GM19438 (cell line): ENCODE measurements at regions not wholly inside any gene's neighbourhood (a gene's known extent, or its start where the extent isn't known, plus 50 kb on each side); places are given as distances from the start of the nearest gene placed in this dataset.

Experiments
- ATAC-seq: cut with Tn5 transposase; IDR thresholded peaks from one replicate; pipeline ENCODE4 v1.9.1; 2021; ENCODE audit warnings: low read depth; ENCODE audit not compliant: unreplicated experiment

DNA sequence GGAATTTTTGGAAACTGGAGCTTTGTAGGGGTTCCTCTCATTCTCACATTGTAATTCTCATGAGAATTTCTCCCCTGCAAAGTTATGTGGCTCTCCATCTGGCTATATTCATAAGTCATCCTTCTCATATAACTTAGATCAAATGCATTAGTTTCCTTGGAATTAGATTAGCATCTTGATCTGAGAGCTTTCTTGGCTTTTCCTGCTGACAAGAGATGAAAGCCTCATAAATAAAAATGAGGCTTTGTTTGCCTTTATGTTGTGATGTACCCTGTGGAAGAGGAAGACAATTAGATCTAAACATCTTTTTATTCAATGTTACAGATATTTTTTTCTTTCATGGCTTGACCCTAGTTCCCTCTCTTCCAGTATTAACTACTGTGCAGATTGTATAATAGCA, 165.4 kb upstream of the ZPLD1 start:
- ATAC-seq, result no peak

DNA sequence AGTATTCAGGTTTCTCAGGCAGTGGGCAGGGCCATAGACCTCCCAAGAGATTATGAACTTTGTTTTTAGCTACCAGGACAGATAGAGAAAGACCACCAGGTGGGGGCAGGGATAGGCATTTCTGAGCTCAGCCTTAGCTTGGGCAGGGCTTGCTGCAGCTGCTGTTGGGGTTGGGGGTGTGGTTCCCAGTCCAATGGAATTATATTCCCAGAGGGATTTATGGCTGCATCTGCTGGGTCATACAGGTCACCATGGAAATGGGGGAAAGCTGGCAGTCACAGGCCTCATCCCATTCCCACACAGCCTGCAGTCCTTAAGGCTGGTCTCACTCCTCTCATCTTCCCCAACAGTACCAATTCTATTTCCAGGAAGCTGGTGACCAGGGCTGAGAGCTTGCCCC, 144.6 kb upstream of the ZPLD1 start:
- no peak for ATAC-seq

DNA sequence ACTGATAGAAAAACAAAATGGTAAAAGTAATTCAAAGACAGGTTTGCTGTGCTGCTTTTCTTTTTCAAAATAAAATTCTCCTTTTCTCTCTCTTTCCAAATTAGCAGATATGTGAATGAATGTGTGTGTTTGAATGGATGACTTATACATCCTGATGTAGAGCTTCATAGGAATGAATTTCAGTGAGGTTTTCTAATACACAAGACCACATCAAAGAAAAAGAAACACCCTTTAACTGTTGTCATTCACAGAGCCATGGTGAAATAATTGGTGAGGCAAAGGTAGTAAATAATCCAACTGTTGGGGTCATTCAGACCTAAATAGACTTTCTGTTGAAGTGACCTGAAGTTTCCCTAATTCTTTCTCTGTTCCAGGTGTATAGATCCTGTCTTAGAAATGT, 139.1 kb upstream of the ZPLD1 start:
- ATAC-seq, result no peak

DNA sequence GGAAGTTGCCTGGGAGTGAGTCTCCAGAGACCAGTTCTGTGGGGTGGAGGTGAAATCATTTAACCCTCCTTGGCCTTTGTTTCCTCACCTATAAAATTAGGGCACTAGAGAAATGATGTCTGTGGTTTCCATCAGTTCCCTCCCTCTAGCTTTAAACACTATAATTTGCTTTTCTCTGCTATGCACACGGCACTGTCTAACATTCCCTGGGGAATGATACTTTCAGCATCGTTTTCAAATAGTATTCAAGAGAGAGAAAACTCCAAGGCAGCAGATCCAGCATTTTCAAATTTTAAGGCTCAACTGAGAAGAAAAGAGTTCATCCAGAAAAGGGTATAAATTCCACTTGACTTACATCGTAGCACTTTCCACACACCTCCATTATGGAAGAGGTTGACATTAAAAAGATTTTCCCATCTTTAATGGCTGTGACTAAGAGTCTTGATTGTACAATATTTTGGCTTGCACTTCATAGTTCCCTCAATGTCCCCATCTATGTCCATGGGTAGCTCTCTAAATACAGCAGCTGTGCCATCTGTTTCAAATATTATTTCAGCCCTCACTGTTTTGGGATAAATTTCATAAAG, 137.7 kb upstream of the ZPLD1 start:
- no peak for ATAC-seq

DNA sequence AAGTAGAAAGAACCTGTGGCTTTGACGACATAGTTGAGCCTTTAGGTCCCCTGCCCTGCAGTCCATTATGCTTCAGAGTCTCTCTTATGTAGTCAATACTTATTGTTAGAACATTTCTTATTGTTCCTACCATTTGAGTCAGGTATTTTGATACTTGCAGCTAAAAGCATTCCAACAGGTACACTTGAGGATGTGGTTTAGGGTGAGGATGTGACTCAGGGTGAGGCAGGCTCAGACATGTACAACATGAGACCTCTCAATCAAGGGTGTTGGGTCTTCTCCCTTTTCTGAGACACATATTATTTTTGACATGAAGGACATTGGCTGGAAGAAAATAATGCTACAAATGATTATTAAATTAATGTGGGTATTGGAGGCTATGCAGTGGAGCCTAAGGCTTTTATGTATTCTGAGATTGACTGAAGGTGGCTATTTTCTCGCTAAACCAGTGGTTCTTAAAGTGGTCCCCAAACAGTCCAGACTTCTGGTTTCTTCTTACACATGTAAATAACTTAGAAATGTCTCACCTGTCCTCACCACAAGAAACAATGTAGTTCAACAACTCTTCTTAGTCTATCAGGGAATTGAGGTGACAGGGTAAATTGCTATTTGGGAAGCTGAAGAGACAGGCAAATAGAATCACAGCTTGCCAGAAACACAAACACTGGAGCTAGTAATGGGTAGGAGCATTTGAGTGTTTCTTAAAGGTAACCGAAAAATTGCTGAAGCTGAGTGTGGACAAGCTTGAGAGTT, 135.5 kb upstream of the ZPLD1 start:
- ATAC-seq, result no peak

DNA sequence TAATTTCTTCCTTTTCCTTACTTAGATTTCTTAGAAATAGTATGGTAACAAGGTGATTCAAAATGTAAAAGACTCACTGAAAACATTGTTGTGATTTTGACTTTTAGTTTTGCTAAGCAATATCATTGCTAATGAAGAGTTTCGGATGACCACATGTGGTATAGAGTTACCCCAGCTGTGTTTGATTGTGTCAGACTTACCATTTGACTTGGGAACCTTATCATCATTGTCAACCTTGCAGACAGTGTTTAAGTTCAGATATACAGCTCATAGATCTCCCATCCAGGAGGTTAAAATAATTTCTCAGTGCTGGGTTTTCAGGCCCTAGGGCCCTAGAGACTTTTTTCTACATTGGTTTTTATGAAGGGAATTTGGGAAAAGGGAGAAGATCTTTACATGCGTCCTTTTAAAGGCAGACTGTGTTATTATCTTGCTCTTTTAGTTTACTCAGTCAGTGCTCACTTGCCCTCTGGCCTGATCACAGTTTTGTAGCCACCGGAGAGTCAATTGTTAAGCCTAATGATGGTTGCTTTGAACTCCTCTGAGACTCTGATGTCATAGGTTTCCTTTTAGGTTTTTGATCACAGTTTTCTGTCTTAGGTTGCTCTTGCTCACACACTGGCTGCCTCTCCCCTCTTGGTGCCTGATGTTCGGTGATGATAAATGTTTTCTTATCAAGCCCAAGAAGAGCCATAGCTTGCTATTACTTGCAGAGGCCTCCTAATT, 133.5 kb upstream of the ZPLD1 start:
- no peak for ATAC-seq

DNA sequence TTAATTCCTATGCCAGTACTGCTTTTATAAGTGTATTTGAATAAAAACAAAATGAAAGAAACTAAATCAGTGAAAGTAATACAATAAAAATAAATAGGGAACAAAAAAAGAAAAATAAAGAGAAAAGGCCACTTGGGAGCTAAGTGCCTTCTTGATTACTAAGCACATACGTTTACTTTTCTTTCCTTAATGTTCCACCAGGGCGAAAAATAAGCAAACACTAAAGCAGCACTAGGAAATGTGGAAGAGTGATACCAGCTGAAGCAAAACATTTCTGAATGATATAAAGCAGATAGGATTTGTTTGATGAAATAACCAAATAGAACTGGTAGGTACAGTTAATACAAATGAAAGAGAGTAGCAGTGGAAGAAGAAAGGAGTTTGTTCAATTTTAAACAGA, 132.8 kb upstream of the ZPLD1 start:
- no peak for ATAC-seq

DNA sequence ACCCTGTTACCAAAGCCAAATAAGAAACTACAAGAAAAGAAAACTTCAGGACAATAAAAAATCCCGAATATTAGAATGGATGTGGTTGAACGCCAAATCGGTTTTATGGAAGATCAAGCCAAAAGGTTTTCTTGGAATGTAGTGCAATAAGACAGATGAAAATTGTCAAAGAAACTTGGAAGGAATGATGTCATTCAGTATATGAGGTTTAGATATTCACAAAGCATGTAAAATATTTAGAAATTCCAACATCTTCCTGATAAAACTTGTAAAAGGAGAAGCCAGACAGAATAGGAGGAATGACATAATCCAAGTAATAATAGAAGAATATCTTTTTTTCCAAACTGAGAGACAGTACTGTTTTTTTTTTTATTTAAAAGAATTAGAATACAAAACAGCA, 130.3 kb upstream of the ZPLD1 start:
- ATAC-seq, result no peak

DNA sequence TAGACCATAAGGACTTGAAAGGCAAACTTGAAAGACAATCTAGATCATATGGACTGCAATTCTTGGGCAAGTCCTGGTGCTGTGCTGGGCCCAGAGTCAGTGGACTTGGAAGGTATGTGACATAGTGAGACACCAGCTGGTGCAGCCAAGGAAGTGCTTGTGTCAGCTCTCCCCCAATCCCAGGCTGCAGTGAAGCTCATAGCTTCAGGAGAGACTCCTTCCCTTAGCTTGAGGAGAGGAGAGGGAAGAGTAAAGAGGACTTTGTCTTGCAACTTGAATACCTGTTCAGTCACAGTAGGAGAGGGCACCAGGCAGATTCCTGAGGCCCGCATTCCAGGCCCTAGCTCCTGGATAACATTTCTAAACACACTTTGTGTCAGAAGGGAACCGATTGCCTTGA, 127.4 kb upstream of the ZPLD1 start:
- no peak for ATAC-seq

DNA sequence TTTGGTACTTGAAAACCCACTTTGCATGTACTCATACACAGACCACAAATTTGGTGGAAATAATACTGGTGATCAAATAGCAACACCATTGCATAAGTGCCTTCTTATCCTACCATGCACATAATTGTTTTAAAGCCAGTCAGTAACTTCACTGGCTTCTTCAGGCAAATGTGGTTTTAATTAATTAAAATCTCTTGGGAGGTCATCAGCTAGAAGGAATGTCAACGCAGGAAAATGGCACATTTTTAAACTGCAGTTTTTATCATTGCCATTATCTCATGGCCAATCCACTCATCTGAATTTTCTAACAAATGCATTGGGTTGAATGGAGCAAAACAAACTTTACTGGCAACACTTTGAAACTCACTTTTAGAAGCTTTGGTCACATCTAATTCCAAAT, 105.7 kb upstream of the ZPLD1 start:
- ATAC-seq, result no peak

DNA sequence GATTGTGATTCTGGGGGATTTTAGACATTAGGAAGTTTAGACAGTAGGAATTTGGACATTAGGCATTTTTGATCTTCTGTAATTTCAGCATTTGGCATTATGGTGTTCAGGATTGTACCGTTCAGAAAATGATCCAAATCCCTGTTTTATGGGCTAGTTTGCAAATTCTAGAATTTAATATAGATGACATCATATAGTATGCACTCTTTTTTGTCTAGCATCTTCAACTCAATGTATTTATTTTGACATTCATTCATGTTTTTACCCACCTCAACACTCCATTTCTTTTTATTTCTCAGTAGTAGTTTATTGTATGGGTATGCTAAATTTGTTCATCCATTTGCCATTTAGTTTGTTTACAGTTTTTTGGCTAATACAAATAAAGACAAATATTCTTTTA, 105.3 kb upstream of the ZPLD1 start:
- ATAC-seq, result no peak

DNA sequence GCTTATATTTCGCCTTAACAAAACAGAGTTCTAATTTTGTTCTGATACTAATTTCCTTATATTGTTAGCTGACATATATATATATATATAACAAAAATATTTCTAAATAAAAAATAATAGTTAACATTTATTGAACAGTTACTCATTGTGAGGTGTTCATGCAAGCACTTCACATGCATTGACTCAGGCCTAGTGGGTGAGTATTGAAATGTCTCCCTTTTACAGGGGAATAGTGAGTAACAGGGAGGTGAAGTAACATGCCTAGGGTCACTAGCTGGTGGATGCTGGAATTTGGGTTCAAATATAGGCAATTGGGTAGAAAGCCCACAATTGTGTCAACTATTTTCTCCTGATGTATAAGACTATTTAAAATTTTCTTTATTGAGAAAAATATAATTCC, 102.6 kb upstream of the ZPLD1 start:
- no peak for ATAC-seq

DNA sequence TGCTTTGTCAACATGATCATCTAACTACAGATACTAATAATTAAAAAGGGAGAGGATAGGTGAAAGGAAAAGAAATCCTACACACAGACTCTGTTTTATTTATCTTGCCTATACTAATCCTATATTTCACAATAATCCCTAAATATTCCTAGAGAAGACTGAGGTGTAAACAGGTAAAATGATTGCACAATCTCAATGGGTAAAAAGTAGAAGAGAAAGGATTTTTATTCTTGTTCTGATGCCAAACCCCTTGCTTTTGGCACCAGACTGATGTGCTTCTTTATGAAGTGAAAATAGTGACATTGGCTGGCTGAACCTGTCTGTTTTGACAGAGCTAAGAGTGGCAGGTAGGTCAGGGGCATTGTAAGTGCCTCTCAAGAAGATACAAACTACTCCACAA, 101.9 kb upstream of the ZPLD1 start:
- ATAC-seq, result no peak

DNA sequence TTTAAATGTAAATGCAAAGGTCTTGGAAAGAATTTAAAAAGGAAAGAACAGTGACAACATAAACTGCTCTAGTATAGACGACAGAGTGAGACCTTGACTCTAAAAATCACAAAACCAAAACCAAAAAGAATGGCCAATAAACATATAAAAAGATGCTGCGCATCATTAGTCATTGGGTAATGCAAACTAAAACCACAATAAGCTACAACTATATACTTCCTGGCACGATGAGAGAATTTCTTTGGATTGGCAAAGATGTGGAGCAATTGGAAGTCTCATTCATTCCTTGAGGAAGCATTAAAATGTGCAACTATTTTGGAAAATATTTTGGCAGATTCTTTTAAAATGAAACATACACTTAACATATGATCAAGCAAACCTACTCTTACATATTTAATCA, 98.7 kb upstream of the ZPLD1 start:
- no peak for ATAC-seq

DNA sequence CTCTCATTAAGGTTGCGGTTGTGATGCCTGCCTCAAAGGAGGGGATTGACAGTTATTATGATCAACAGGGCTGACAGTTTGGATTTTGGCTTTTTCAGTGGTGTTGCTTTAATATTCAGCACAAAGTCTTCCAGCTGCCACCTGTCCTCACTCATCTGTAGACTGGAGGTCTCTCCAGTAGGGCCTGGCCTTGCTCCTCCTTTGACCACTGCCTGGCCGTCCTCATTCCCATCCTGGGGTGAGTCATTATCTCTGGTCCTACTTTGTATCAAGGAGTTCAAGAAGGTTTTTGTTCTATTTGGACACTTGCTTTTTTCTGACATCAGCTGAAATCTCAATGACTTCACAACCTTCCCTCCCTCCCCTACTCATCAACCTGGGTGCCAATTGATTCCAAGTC, 95.1 kb upstream of the ZPLD1 start:
- ATAC-seq, result no peak

DNA sequence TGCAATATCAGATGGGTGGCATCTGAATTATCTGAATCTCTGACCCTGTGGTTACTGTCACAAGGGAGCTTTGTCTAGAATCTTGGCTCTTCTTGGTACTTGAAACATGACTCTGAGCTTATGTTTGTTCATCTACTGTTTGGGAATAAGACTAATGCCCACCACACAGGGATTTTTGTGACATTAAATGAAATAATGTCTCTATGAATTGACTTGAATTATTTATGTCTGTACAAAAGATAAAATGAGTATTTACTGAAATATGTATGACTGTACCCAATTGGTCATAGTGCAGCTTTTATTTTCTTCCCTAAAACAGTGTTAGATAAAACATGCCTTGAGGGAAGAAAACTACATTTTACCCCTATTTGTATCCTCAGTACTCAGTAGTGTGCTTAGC, 87.9 kb upstream of the ZPLD1 start:
- ATAC-seq, result no peak

DNA sequence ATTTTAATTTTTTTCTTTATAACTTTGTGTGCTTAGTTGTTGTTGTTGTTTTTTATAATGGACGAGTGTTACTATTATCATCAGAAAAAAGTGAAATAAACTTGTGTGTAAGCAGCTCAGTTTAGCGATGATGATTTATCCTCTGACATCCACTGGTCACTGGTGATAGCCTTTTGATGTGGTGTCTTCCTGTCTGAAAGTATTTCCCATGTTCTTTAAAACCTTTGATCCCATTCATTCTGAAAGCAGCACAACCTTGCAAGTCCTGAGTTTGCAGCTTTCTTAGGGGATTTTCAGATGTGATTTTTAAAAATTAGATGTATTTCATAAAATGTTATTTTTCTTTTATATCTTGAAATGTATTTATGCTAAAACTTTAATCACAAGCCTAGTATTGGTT, 85.9 kb upstream of the ZPLD1 start:
- ATAC-seq, result no peak

DNA sequence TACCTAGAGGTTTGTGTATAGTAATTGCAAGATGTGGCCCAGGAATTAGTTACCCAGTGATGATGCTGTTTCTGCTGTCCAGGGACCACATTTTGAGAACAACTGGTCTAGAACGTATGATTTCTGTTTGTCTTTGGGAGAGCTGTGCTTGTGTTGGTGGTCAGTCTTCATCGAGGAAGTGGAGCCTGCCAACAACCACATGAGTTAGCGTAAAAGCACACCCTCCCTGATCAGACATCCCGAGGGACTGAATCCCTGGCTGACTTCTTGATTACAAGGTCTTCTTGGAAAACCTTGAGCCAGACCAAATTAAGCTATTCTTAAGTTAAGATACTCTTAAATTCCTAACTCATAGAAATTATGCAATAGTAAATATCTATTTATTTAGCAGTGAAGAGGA, 81.7 kb upstream of the ZPLD1 start:
- no peak for ATAC-seq

DNA sequence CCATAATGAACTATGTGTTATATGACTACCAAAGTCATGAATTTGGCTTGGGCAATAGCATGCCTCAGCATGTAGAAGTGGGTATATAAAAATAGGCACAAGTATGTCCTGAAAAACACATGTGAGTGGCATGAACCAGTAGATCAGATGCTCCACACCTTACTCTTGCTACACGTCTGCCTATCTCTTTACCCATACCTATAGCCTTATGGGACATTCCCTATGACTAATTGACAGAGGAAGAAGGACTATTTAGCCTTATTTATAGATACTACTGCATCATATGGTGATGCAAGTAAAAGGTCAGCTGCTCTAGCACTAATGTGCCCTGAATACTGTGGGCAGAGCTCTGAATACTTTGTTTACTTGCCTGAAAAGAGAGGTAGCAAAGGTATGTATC, 81.0 kb upstream of the ZPLD1 start:
- ATAC-seq, result no peak

DNA sequence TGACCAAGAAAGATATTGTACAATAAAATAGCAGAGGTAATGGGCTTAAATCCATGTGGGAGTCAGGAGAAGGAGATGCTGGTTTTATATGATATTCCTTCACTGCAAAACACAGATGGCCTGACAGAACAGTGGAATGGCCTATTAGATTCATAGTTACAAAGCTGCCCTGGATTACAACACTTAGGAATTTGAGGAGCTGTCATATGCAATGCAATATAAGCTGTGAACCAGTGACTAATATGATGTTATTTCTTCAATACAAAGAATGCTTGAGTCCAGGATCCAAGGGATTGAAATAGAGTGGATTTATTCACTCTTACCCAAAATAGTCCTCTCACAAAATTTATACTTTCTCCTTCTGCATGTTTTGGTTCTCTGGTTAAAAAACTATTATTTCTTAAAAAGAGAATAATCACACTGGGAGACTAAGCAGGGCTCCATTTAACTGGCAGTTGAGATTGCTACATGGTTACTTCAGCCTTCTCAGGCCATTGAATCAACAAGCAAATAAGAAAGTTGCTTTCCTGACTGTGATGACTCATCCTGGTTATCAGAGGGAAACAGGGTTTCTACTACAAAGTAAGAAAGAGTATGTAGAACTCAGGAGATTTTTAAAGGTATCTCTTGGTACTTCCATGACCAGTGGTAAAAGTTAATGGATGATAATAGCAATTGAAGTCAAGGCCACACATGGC, 79.8 kb upstream of the ZPLD1 start:
- no peak for ATAC-seq

DNA sequence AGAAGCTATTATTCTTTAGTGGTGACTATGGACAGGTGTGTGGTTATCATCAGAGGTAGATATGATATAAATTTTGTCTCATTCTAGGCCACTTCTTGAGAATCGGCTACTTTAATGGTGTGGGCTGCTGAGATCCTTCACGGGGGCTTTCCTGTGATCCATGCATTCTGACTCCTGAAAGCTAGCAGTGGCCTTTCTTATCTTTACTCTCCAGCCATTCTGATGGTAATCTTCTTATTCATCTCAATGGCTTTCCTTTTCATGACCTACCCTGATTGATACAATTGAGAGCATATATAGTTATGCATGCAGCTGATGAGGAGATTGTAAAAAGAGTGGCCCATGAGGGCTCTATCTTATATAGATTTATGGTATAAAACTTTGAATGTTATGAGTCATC, 78.3 kb upstream of the ZPLD1 start:
- no peak for ATAC-seq
